ENCODE measurements at regions not wholly inside any gene's neighbourhood (a gene's known extent, or its start where the extent isn't known, plus 50 kb on each side); places are given as distances from the start of the nearest gene placed in this dataset.

DNA sequence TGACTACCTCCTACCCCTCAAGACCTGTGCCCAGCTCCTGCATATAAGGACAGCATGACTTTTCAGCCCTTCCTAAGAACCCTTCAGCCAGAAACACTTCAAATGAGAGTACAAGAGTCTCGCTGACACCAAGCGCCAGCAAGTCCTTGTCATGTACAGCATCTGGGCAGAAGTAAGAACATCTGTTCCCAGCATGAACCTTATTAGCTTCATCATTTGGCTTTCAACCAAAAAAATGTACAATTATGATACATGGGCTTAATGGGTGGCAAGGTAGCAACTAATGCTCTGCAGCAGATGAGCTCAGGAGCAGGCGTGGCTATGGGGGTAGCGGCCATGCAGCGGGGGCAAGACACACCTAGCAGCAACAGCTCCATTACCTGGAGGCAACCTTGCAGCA, 487.6 kb downstream of the COG6 start (continued):
- TF ChIP-seq, protein P1, sequence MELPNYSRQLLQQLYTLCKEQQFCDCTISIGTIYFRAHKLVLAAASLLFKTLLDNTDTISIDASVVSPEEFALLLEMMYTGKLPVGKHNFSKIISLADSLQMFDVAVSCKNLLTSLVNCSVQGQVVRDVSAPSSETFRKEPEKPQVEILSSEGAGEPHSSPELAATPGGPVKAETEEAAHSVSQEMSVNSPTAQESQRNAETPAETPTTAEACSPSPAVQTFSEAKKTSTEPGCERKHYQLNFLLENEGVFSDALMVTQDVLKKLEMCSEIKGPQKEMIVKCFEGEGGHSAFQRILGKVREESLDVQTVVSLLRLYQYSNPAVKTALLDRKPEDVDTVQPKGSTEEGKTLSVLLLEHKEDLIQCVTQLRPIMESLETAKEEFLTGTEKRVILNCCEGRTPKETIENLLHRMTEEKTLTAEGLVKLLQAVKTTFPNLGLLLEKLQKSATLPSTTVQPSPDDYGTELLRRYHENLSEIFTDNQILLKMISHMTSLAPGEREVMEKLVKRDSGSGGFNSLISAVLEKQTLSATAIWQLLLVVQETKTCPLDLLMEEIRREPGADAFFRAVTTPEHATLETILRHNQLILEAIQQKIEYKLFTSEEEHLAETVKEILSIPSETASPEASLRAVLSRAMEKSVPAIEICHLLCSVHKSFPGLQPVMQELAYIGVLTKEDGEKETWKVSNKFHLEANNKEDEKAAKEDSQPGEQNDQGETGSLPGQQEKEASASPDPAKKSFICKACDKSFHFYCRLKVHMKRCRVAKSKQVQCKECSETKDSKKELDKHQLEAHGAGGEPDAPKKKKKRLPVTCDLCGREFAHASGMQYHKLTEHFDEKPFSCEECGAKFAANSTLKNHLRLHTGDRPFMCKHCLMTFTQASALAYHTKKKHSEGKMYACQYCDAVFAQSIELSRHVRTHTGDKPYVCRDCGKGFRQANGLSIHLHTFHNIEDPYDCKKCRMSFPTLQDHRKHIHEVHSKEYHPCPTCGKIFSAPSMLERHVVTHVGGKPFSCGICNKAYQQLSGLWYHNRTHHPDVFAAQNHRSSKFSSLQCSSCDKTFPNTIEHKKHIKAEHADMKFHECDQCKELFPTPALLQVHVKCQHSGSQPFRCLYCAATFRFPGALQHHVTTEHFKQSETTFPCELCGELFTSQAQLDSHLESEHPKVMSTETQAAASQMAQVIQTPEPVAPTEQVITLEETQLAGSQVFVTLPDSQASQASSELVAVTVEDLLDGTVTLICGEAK (IDR thresholded peaks at IDR 0.05) = no peak
- TF ChIP-seq, protein P1 (CRISPR knock-in tag; IDR thresholded peaks at IDR 0.05) = no peak
- no peak for TF ChIP-seq SMC3 (conservative IDR thresholded peaks at IDR 0.05; ENCODE audit: insufficient read depth, low read depth, low read length)
- no peak for TF ChIP-seq CHD4 (IDR thresholded peaks at IDR 0.05; ENCODE audit: insufficient read depth, insufficient replicate concordance, low read depth, low read length, poor library complexity, severe bottlenecking)
- TF ChIP-seq THRAP3 (IDR thresholded peaks at IDR 0.05; ENCODE audit: borderline replicate concordance) = no peak
- no peak for TF ChIP-seq NFRKB (IDR thresholded peaks at IDR 0.05; ENCODE audit: low read depth)
- no peak for TF ChIP-seq MEF2D (tag; conservative IDR thresholded peaks at IDR 0.05; ENCODE audit: low read depth)
- TF ChIP-seq NFE2 (IDR thresholded peaks at IDR 0.05; ENCODE audit: low read depth) = no peak
- TF ChIP-seq, protein P2, sequence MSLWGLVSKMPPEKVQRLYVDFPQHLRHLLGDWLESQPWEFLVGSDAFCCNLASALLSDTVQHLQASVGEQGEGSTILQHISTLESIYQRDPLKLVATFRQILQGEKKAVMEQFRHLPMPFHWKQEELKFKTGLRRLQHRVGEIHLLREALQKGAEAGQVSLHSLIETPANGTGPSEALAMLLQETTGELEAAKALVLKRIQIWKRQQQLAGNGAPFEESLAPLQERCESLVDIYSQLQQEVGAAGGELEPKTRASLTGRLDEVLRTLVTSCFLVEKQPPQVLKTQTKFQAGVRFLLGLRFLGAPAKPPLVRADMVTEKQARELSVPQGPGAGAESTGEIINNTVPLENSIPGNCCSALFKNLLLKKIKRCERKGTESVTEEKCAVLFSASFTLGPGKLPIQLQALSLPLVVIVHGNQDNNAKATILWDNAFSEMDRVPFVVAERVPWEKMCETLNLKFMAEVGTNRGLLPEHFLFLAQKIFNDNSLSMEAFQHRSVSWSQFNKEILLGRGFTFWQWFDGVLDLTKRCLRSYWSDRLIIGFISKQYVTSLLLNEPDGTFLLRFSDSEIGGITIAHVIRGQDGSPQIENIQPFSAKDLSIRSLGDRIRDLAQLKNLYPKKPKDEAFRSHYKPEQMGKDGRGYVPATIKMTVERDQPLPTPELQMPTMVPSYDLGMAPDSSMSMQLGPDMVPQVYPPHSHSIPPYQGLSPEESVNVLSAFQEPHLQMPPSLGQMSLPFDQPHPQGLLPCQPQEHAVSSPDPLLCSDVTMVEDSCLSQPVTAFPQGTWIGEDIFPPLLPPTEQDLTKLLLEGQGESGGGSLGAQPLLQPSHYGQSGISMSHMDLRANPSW (CRISPR knock-in tag; IDR thresholded peaks at IDR 0.05) = no peak
- no peak for TF ChIP-seq HDGF (IDR thresholded peaks at IDR 0.05)
